OCI-LY1 (cell line): ENCODE measurements at regions not wholly inside any gene's neighbourhood (a gene's known extent, or its start where the extent isn't known, plus 50 kb on each side); places are given as distances from the start of the nearest gene placed in this dataset.

Experiments used
- H2AFZ ChIP-seq: fragments of 200-600 bp; sonication (generic), shearing (Covaris generic); 2 replicates; pipeline ENCODE4 v1.6.0; 2014; ENCODE audit warnings: antibody characterized with exemption, mild to moderate bottlenecking, low read length
- H3F3A ChIP-seq: fragments of 200-600 bp; sonication (generic), shearing (Covaris generic); 2 replicates; pipeline ENCODE4 v1.6.0; 2014; ENCODE audit warnings: mild to moderate bottlenecking, antibody characterized with exemption, low read length, moderate library complexity; ENCODE audit not compliant: insufficient read depth
- H3K27ac ChIP-seq: fragments of 200-600 bp; sonication (generic); 2 replicates; pipeline ENCODE4 v1.5.1; 2014; ENCODE audit warnings: low read length, mixed run types, mild to moderate bottlenecking, low read depth; ENCODE audit not compliant: poor library complexity, severe bottlenecking
- H3K27me3 ChIP-seq: fragments of 200-600 bp; sonication (generic); 2 replicates; pipeline ENCODE4 v1.6.0; 2014; ENCODE audit warnings: antibody characterized with exemption, mild to moderate bottlenecking, low read length, moderate library complexity; ENCODE audit not compliant: insufficient read depth
- H3K36me3 ChIP-seq: fragments of 200-600 bp; sonication (generic); 2 replicates; pipeline ENCODE4 v1.6.1; 2014; ENCODE audit warnings: mild to moderate bottlenecking, antibody characterized with exemption, low read length, moderate library complexity, mixed read lengths; ENCODE audit not compliant: insufficient read depth
- H3K4me1 ChIP-seq: fragments of 200-600 bp; sonication (generic); 2 replicates; pipeline ENCODE4 v1.5.1; 2014; ENCODE audit warnings: mild to moderate bottlenecking, low read length, moderate library complexity; ENCODE audit not compliant: insufficient read depth, severe bottlenecking
- H3K4me2 ChIP-seq: fragments of 200-600 bp; sonication (generic), shearing (Covaris generic); 2 replicates; pipeline ENCODE4 v1.6.1; 2014; ENCODE audit warnings: low read length
- H3K4me3 ChIP-seq: fragments of 200-600 bp; sonication (generic); 2 replicates; pipeline ENCODE4 v1.5.1; 2014; ENCODE audit warnings: low read length, low read depth, mild to moderate bottlenecking, mixed read lengths; ENCODE audit not compliant: poor library complexity, severe bottlenecking
- H3K79me2 ChIP-seq: fragments of 200-600 bp; shearing (Covaris generic); 2 replicates; pipeline ENCODE4 v1.6.1; 2016; ENCODE audit warnings: mixed run types, low read length, mixed read lengths; ENCODE audit not compliant: insufficient read depth
- H3K9ac ChIP-seq: fragments of 200-600 bp; sonication (generic), shearing (Covaris generic); 2 replicates; pipeline ENCODE4 v1.6.1; 2014; ENCODE audit warnings: mild to moderate bottlenecking, low read length, mixed read lengths
- H3K9me2 ChIP-seq: fragments of 200-600 bp; sonication (generic), shearing (Covaris generic); 2 replicates; pipeline ENCODE4 v1.6.1; 2014; ENCODE audit warnings: low read depth, mild to moderate bottlenecking, low read length, mixed read lengths
- H3K9me3 ChIP-seq: fragments of 200-600 bp; shearing (Covaris generic); 2 replicates; pipeline ENCODE4 v1.6.1; 2014; ENCODE audit warnings: low read length, mixed read lengths
- H4K20me1 ChIP-seq: fragments of 200-600 bp; sonication (generic), shearing (Covaris generic); 2 replicates; pipeline ENCODE4 v1.6.0; 2016; ENCODE audit warnings: mild to moderate bottlenecking, low read length; ENCODE audit not compliant: insufficient read depth
- CTCF ChIP-seq: fragments of 200-600 bp; sonication (generic), shearing (Covaris generic); IDR thresholded peaks from 2 replicates; pipeline ENCODE4 v1.5.1; 2017; ENCODE audit warnings: mild to moderate bottlenecking, antibody characterized with exemption, low read length, moderate library complexity, mixed read lengths
- EZH2 ChIP-seq: fragments of 200-600 bp; sonication (generic), shearing (Covaris generic); IDR thresholded peaks from 2 replicates; pipeline ENCODE4 v1.8.0; 2017; ENCODE audit warnings: borderline replicate concordance, mixed run types, mild to moderate bottlenecking, antibody characterized with exemption, low read length, moderate library complexity, mixed read lengths

- Histone ChIP-seq H3K27me3 (no peaks in the 10 kb centered on the region), H3F3A (no peaks in the 10 kb centered on the region)
Measured at GRCh38 chr20:60121903-60122302, 163.7 kb downstream of the CDH26 start.

GRCh38 chr20:60122671-60123070 is 164.4 kb downstream of the CDH26 start:
- Histone ChIP-seq H4K20me1 (no peaks in the 10 kb centered on the region), H3K79me2 (no peaks in the 10 kb centered on the region), H3F3A (no peaks in the 10 kb centered on the region), H3K36me3 (no peaks in the 10 kb centered on the region), H3K4me1 (no peaks in the 10 kb centered on the region), H3K4me2 (no peak overlapping the region), H3K9me3 (no peaks in the 10 kb centered on the region), H3K27me3 (no peaks in the 10 kb centered on the region), H3K27ac (no peak overlapping the region), H3K4me3 (no peak overlapping the region), H3K9me2 (no peaks in the 10 kb centered on the region), H3K9ac (no peak overlapping the region), H2AFZ (no peak overlapping the region)
- TF ChIP-seq EZH2 (no peak), CTCF (no peak)

More at GRCh38 chr20:60121903-60122302, 163.7 kb downstream of the CDH26 start:
- no peak for TF ChIP-seq EZH2
- H3K4me1 ChIP-seq = no peaks in the 10 kb centered on the region
- H3K9me2 ChIP-seq = no peaks in the 10 kb centered on the region
- H2AFZ ChIP-seq = no peak overlapping the region
- no peak overlapping the region for H3K27ac ChIP-seq
- no peaks in the 10 kb centered on the region for H3K36me3 ChIP-seq
- H4K20me1 ChIP-seq = no peaks in the 10 kb centered on the region
- H3K9ac ChIP-seq = no peak overlapping the region
- H3K4me2 ChIP-seq = no peak overlapping the region
- no peaks in the 10 kb centered on the region for H3K79me2 ChIP-seq
- no peak overlapping the region for H3K4me3 ChIP-seq
- no peaks in the 10 kb centered on the region for H3K9me3 ChIP-seq

GRCh38 chr20:60123096-60123495 is 164.9 kb downstream of the CDH26 start:
- no peak for TF ChIP-seq CTCF
- TF ChIP-seq EZH2 = no peak
- H3K9ac ChIP-seq = no peak overlapping the region
- H3K9me3 ChIP-seq = no peaks in the 10 kb centered on the region
- H3K9me2 ChIP-seq = no peaks in the 10 kb centered on the region
- no peaks in the 10 kb centered on the region for H3K79me2 ChIP-seq
- no peak overlapping the region for H2AFZ ChIP-seq
- H3K27ac ChIP-seq = no peak overlapping the region
- H3K36me3 ChIP-seq = no peaks in the 10 kb centered on the region
- no peak overlapping the region for H3K4me2 ChIP-seq
- H3K4me1 ChIP-seq = no peaks in the 10 kb centered on the region
- no peaks in the 10 kb centered on the region for H4K20me1 ChIP-seq
- no peaks in the 10 kb centered on the region for H3K27me3 ChIP-seq
- H3F3A ChIP-seq = no peaks in the 10 kb centered on the region
- H3K4me3 ChIP-seq = no peak overlapping the region

GRCh38 chr20:60123652-60124051 is 165.4 kb downstream of the CDH26 start:
- Histone ChIP-seq H3K9me3 (no peaks in the 10 kb centered on the region), H3K9ac (no peak overlapping the region), H3K36me3 (no peaks in the 10 kb centered on the region), H2AFZ (no peak overlapping the region), H3K9me2 (no peaks in the 10 kb centered on the region), H3K4me3 (no peak overlapping the region), H3K27me3 (no peaks in the 10 kb centered on the region), H4K20me1 (no peaks in the 10 kb centered on the region), H3K27ac (no peak overlapping the region), H3F3A (no peaks in the 10 kb centered on the region), H3K79me2 (no peaks in the 10 kb centered on the region), H3K4me1 (no peaks in the 10 kb centered on the region), H3K4me2 (no peak overlapping the region)
- no peak for TF ChIP-seq CTCF
- TF ChIP-seq EZH2 = no peak
